Left ventricle myocardium inferior (tissue), 1 donor: ENCODE measurements at regions not wholly inside any gene's neighbourhood (a gene's known extent, or its start where the extent isn't known, plus 50 kb on each side); places are given as distances from the start of the nearest gene placed in this dataset.

Experiments
- DNase-seq: peaks from one replicate; pipeline ENCODE4 v3.0.0-alpha.2; 2020
- H3K27ac ChIP-seq: fragments of 200-600 bp; replicated peaks from 2 replicates; pipeline ENCODE4 v1.8.0; 2021
- H3K27me3 ChIP-seq: fragments of 200-600 bp; 2 replicates; pipeline ENCODE4 v1.8.0; 2021; ENCODE audit warnings: low read depth
- H3K36me3 ChIP-seq: fragments of 200-600 bp; 2 replicates; pipeline ENCODE4 v1.8.0; 2021
- H3K4me1 ChIP-seq: fragments of 200-600 bp; 2 replicates; pipeline ENCODE4 v1.8.0; 2021
- H3K4me3 ChIP-seq: fragments of 200-600 bp; 2 replicates; pipeline ENCODE4 v1.8.0; 2021; ENCODE audit warnings: mild to moderate bottlenecking, moderate library complexity
- H3K9me3 ChIP-seq: fragments of 200-600 bp; replicated peaks from 2 replicates; pipeline ENCODE4 v1.8.0; 2021
- intact Hi-C: fragments of 100-400 bp; cut with micrococcal nuclease; formaldehyde crosslinking; loops from one replicate; pipeline ENCODE4 v1.11.0; 2022
- TF ChIP-seq, protein P1 (sequence below): fragments of 200-600 bp; IDR thresholded peaks from 2 replicates; pipeline ENCODE4 v1.8.0; 2021; ENCODE audit warnings: antibody characterized with exemption, mild to moderate bottlenecking, borderline replicate concordance
- donor health status: DM: no; HTN: yes; CAD: no; lungs with severe emphysema.

DNA sequence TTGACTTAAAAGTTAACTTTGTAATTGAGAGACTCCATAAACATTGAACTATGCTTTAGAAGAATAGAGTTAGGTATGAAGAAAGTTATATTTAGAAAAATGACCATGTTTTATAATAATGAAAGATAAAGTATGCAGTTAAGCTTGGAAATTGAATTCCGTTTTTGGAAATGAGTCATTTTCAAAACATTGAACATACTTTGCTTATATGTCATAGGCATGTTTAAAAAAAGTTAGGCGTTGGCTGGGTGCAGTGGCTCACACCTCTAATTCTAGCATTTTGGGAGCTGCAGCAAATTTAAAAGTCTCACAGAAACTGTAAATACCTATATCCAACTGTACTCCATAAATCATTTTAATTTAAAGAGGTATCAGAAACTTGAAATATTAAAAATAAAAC lies 607.4 kb downstream of the CBLN2 start:
- H3K4me1 ChIP-seq = no peaks in the 10 kb centered on the region
- no peaks in the 10 kb centered on the region for H3K27me3 ChIP-seq
- DNase-seq = no peak
- intact Hi-C loops = no loop called here
- no peak overlapping the region for H3K4me3 ChIP-seq
- no peaks in the 10 kb centered on the region for H3K36me3 ChIP-seq
- no peaks in the 10 kb centered on the region for H3K9me3 ChIP-seq
- no peak overlapping the region for H3K27ac ChIP-seq
- TF ChIP-seq, protein P1, sequence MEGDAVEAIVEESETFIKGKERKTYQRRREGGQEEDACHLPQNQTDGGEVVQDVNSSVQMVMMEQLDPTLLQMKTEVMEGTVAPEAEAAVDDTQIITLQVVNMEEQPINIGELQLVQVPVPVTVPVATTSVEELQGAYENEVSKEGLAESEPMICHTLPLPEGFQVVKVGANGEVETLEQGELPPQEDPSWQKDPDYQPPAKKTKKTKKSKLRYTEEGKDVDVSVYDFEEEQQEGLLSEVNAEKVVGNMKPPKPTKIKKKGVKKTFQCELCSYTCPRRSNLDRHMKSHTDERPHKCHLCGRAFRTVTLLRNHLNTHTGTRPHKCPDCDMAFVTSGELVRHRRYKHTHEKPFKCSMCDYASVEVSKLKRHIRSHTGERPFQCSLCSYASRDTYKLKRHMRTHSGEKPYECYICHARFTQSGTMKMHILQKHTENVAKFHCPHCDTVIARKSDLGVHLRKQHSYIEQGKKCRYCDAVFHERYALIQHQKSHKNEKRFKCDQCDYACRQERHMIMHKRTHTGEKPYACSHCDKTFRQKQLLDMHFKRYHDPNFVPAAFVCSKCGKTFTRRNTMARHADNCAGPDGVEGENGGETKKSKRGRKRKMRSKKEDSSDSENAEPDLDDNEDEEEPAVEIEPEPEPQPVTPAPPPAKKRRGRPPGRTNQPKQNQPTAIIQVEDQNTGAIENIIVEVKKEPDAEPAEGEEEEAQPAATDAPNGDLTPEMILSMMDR = no peak

GRCh38 chr18:71919211-71919610 lies 624.9 kb downstream of the CBLN2 start:
- Histone ChIP-seq H3K27me3 (no peaks in the 10 kb centered on the region), H3K9me3 (peaks cover 31% of the 10 kb centered on the region), H3K27ac (no peak overlapping the region), H3K36me3 (no peaks in the 10 kb centered on the region), H3K4me1 (no peaks in the 10 kb centered on the region), H3K4me3 (no peak overlapping the region)
- intact Hi-C loops = no loop called here
- no peak for DNase-seq
- TF ChIP-seq, protein P1 = no peak

DNA sequence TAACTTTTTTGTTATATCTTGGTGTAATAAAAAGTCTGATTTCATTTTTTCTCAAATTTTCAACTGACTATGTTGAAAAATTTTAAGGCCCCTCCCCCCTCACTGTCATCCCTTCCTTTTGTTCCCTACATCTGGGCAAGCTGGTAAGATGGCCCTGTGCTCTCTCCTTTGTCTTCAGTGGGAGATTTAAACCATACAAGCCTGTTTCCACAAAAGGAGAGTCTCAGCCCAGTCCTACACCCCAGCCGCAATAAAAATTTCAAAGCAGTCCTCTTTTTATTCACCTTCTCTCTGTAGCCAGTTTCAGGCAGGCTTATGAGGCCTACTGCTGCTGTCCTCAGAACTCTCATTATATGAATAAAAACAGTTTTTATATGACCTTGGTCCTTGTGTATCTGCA lies 630.5 kb downstream of the CBLN2 start:
- Histone ChIP-seq H3K9me3 (no peaks in the 10 kb centered on the region), H3K27me3 (no peaks in the 10 kb centered on the region), H3K4me1 (no peaks in the 10 kb centered on the region), H3K36me3 (no peaks in the 10 kb centered on the region), H3K27ac (no peak overlapping the region), H3K4me3 (no peak overlapping the region)
- no peak for DNase-seq
- intact Hi-C loops = no loop called here
- TF ChIP-seq, protein P1 = no peak

DNA sequence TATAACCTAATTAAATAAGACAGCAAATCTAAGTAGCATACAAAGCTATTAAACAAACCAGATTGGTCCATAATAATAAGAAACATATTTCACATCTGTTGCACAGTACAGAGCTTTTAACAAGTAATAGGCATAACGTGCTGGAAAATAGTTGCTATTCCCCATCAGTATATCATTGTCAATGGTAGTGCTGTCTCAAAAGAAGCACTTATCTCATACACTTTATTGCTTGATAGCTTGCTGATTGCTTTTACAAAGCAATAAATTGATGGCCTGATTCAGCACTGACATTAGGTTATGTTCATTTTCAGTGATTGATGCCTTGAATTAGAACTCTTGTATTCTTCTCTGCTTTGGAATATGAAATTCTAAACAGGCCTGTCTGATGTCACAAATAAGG lies 641.7 kb downstream of the CBLN2 start:
- no peak for DNase-seq
- Histone ChIP-seq H3K4me3 (no peak overlapping the region), H3K9me3 (peaks cover 10% of the 10 kb centered on the region), H3K36me3 (no peaks in the 10 kb centered on the region), H3K27ac (no peak overlapping the region), H3K4me1 (no peaks in the 10 kb centered on the region), H3K27me3 (no peaks in the 10 kb centered on the region)
- intact Hi-C loops = no loop called here
- TF ChIP-seq, protein P1 = no peak

DNA sequence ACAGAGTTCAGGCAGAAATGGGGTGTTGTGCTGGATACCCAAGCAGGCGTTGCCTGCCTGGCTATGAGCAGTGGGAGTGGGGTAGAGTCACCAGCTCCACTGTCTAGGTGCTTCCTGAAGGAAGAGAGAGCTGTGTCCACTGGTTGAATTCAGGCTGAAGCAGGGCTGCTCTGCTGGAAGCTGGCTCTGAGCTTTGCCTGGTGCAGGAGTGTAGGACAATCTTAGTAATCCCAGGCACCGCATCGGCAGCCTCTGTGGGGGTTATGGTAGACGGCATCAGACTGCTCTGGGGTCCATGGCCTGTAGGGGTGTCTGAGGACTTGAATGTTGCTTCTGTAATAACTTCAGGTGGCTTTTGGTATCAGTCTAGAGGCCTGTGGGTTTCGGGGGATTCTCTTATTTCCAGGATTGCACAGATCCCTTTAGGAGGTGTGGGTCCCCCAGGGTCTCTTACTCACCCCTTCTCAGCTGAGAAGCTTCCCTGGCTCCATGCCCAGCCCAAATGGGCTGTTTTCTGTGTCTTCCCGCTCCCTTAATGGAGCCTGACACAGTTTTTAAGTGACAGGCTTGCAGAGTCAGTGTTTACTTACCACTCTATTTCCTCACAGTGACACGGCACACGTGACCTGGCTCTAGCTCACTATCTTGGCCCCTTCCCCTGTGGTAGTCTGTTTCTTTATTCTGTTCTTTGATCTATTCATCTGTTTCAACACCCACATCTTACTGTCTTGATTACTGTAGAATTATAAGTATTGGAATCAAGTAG lies 644.3 kb downstream of the CBLN2 start:
- no peak for DNase-seq
- Histone ChIP-seq H3K4me1 (no peaks in the 10 kb centered on the region), H3K9me3 (peaks cover 5% of the 10 kb centered on the region), H3K27me3 (no peaks in the 10 kb centered on the region), H3K27ac (no peak overlapping the region), H3K36me3 (no peaks in the 10 kb centered on the region), H3K4me3 (no peak overlapping the region)
- intact Hi-C loops = no loop called here
- TF ChIP-seq, protein P1 = no peak
